Mesendoderm (in vitro differentiated cells): ENCODE measurements at regions not wholly inside any gene's neighbourhood (a gene's known extent, or its start where the extent isn't known, plus 50 kb on each side); places are given as distances from the start of the nearest gene placed in this dataset.

Source experiments
- DNase-seq: peaks from one replicate; pipeline ENCODE4 v3.0.0; 2013
- H2AK5ac ChIP-seq: 2 replicates; pipeline ENCODE4 v1.6.1; 2013; ENCODE audit warnings: low read length, inconsistent platforms
- H2BK120ac ChIP-seq: 2 replicates; pipeline ENCODE4 v1.6.1; 2013; ENCODE audit warnings: low read depth, mild to moderate bottlenecking, low read length, moderate library complexity, mixed read lengths
- H2BK15ac ChIP-seq: replicated peaks from 2 replicates; pipeline ENCODE4 v1.6.1; 2013; ENCODE audit warnings: low read depth, mild to moderate bottlenecking, moderate library complexity
- H2BK5ac ChIP-seq: 2 replicates; pipeline ENCODE4 v1.6.1; 2013; ENCODE audit warnings: low read length, inconsistent platforms
- H3K18ac ChIP-seq: 2 replicates; pipeline ENCODE4 v1.6.1; 2013; ENCODE audit warnings: mild to moderate bottlenecking, low read length, mixed read lengths
- H3K23ac ChIP-seq: one replicate; pipeline ENCODE4 v1.6.1; 2013; ENCODE audit warnings: low read length
- H3K27ac ChIP-seq: 2 replicates; pipeline ENCODE4 v1.5.1; 2013; ENCODE audit warnings: low read depth, mild to moderate bottlenecking, inconsistent platforms, low read length, moderate library complexity
- H3K27me3 ChIP-seq: 2 replicates; pipeline ENCODE4 v1.6.1; 2013; ENCODE audit warnings: low read length, control low read depth, mild to moderate bottlenecking, inconsistent platforms; ENCODE audit not compliant: insufficient read depth, poor library complexity
- H3K36me3 ChIP-seq: 2 replicates; pipeline ENCODE4 v1.6.1; 2013; ENCODE audit warnings: low read length, inconsistent platforms; ENCODE audit not compliant: control insufficient read depth, insufficient read depth
- H3K4ac ChIP-seq: one replicate; pipeline ENCODE4 v1.6.1; 2013; ENCODE audit warnings: low read depth, mild to moderate bottlenecking, low read length, moderate library complexity
- H3K4me1 ChIP-seq: 2 replicates; pipeline ENCODE4 v1.6.1; 2013; ENCODE audit warnings: low read depth, low read length, inconsistent platforms; ENCODE audit not compliant: control insufficient read depth
- H3K4me2 ChIP-seq: 2 replicates; pipeline ENCODE4 v1.6.1; 2013; ENCODE audit warnings: low read length
- H3K4me3 ChIP-seq: 2 replicates; pipeline ENCODE4 v1.5.1; 2013; ENCODE audit warnings: mild to moderate bottlenecking, low read length
- H3K56ac ChIP-seq: one replicate; pipeline ENCODE4 v1.6.1; 2013; ENCODE audit warnings: low read length
- H3K79me1 ChIP-seq: 2 replicates; pipeline ENCODE4 v1.6.1; 2013; ENCODE audit warnings: low read length, inconsistent platforms
- H3K79me2 ChIP-seq: 2 replicates; pipeline ENCODE4 v1.6.1; 2013; ENCODE audit warnings: mild to moderate bottlenecking, low read length; ENCODE audit not compliant: control insufficient read depth, insufficient read depth
- H3K9ac ChIP-seq: 2 replicates; pipeline ENCODE4 v1.6.1; 2013; ENCODE audit warnings: low read length, inconsistent platforms
- H4K5ac ChIP-seq: one replicate; pipeline ENCODE4 v1.6.1; 2013; ENCODE audit warnings: low read length
- H4K8ac ChIP-seq: one replicate; pipeline ENCODE4 v1.6.1; 2013; ENCODE audit warnings: low read depth, mild to moderate bottlenecking, control low read depth, low read length, moderate library complexity
- WGBS: extraction: QIAGEN DNeasy Blood & Tissue Kit; methylation state at CpG from one replicate; pipeline ENCODE4 v1.1.7; 2013; ENCODE audit warnings: low lambda C conversion rate, missing lambda C conversion rate; ENCODE audit not compliant: insufficient coverage; ENCODE audit errors: extremely low coverage; 5-methylcytosine and 5-hydroxymethylcytosine counted together

DNA sequence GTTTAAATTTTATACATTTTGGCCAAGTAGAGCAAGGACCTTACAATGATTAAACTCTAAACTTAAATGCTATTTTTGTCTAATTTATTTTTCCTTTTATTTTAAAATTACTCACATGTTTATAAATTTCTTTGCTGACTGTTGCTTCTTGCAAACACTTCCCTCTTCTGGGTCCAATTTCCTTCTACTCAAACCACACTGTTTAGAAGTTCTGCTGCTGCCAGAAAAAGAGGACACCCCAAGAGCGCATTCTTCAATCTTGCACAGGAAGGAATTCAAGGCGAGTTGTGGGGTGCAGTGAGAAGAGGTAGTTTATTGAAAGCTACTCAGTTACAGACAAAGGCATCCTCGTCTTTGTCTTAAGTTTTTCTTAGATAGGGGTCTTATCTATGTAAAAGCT, 88.5 kb upstream of the NEK7 start:
- H3K18ac ChIP-seq = no peak overlapping the region
- H3K4me2 ChIP-seq = no peak overlapping the region
- H4K5ac ChIP-seq = no peak overlapping the region
- no peaks in the 10 kb centered on the region for H3K27me3 ChIP-seq
- DNase-seq = no peak
- H3K79me1 ChIP-seq = no peaks in the 10 kb centered on the region
- no peak overlapping the region for H2BK5ac ChIP-seq
- no peak overlapping the region for H3K9ac ChIP-seq
- H2BK120ac ChIP-seq = no peak overlapping the region
- H3K27ac ChIP-seq = no peak overlapping the region
- H3K79me2 ChIP-seq = no peaks in the 10 kb centered on the region
- H2BK15ac ChIP-seq = no peak overlapping the region
- no peak overlapping the region for H3K4me3 ChIP-seq
- no peak overlapping the region for H3K4ac ChIP-seq
- H4K8ac ChIP-seq = no peak overlapping the region
- H3K36me3 ChIP-seq = no peaks in the 10 kb centered on the region
- H3K4me1 ChIP-seq = no peaks in the 10 kb centered on the region
- no peak overlapping the region for H2AK5ac ChIP-seq
- H3K56ac ChIP-seq = no peak overlapping the region
- no CpG with 5 or more reads among the region's 3 CpGs for WGBS
- H3K23ac ChIP-seq = no peak overlapping the region

- no peak overlapping the region for H3K27ac ChIP-seq
- no peak overlapping the region for H2BK15ac ChIP-seq
- no peak overlapping the region for H4K8ac ChIP-seq
- DNase-seq = peak; percentile 16
- H2BK120ac ChIP-seq = no peak overlapping the region
- H3K79me2 ChIP-seq = no peaks in the 10 kb centered on the region
- no peak overlapping the region for H3K18ac ChIP-seq
- no peaks in the 10 kb centered on the region for H3K79me1 ChIP-seq
- no peak overlapping the region for H3K56ac ChIP-seq
- no peaks in the 10 kb centered on the region for H3K4me1 ChIP-seq
- H3K4me3 ChIP-seq = no peak overlapping the region
- H2BK5ac ChIP-seq = no peak overlapping the region
- H2AK5ac ChIP-seq = no peak overlapping the region
- H3K23ac ChIP-seq = no peak overlapping the region
- no peaks in the 10 kb centered on the region for H3K36me3 ChIP-seq
- H4K5ac ChIP-seq = no peak overlapping the region
- no peak overlapping the region for H3K4ac ChIP-seq
- no CpG with 5 or more reads among the region's 1 CpG for WGBS
- H3K9ac ChIP-seq = no peak overlapping the region
- H3K4me2 ChIP-seq = no peak overlapping the region
- no peaks in the 10 kb centered on the region for H3K27me3 ChIP-seq
Observed at GRCh38 chr1:198072177-198072576, 84.6 kb upstream of the NEK7 start.

GRCh38 chr1:198075296-198075695, 81.5 kb upstream of the NEK7 start:
- no peaks in the 10 kb centered on the region for H3K79me2 ChIP-seq
- no peak overlapping the region for H3K4me3 ChIP-seq
- no peak overlapping the region for H2BK120ac ChIP-seq

GRCh38 chr1:198079432-198079951, 77.3 kb upstream of the NEK7 start:
- H3K36me3 ChIP-seq = no peaks in the 10 kb centered on the region
- H3K27me3 ChIP-seq = no peaks in the 10 kb centered on the region
- no peak overlapping the region for H3K4me3 ChIP-seq
- no peak overlapping the region for H3K56ac ChIP-seq
- H4K5ac ChIP-seq = no peak overlapping the region
- H3K79me2 ChIP-seq = no peaks in the 10 kb centered on the region
- H3K18ac ChIP-seq = no peak overlapping the region
- no peak overlapping the region for H3K4ac ChIP-seq
- no peak overlapping the region for H3K4me2 ChIP-seq
- H3K4me1 ChIP-seq = no peaks in the 10 kb centered on the region
- H4K8ac ChIP-seq = no peak overlapping the region
- no peak overlapping the region for H3K23ac ChIP-seq
- DNase-seq = no peak
- no peaks in the 10 kb centered on the region for H3K79me1 ChIP-seq
- H2AK5ac ChIP-seq = no peak overlapping the region
- no peak overlapping the region for H3K9ac ChIP-seq
- no peak overlapping the region for H2BK15ac ChIP-seq
- H3K27ac ChIP-seq = no peak overlapping the region
- H2BK5ac ChIP-seq = no peak overlapping the region
- no CpG with 5 or more reads among the region's 1 CpG for WGBS
- no peak overlapping the region for H2BK120ac ChIP-seq

More at GRCh38 chr1:198075296-198075695, 81.5 kb upstream of the NEK7 start:
- Histone ChIP-seq H2BK5ac (no peak overlapping the region), H3K27me3 (no peaks in the 10 kb centered on the region), H3K36me3 (no peaks in the 10 kb centered on the region), H3K4ac (no peak overlapping the region), H3K4me2 (no peak overlapping the region), H3K9ac (no peak overlapping the region), H3K4me1 (no peaks in the 10 kb centered on the region), H4K5ac (no peak overlapping the region), H2AK5ac (no peak overlapping the region), H4K8ac (no peak overlapping the region), H3K18ac (no peak overlapping the region), H3K23ac (no peak overlapping the region), H3K79me1 (no peaks in the 10 kb centered on the region), H3K56ac (no peak overlapping the region), H2BK15ac (no peak overlapping the region), H3K27ac (no peak overlapping the region)
- no CpG with 5 or more reads among the region's 4 CpGs for WGBS
- no peak for DNase-seq

- no peaks in the 10 kb centered on the region for H3K79me1 ChIP-seq
- H3K4me3 ChIP-seq = no peak overlapping the region
- DNase-seq = no peak
- no peaks in the 10 kb centered on the region for H3K4me1 ChIP-seq
- H2AK5ac ChIP-seq = no peak overlapping the region
- H2BK5ac ChIP-seq = no peak overlapping the region
- H4K5ac ChIP-seq = no peak overlapping the region
- H3K79me2 ChIP-seq = no peaks in the 10 kb centered on the region
- no peak overlapping the region for H3K4me2 ChIP-seq
- no peak overlapping the region for H3K9ac ChIP-seq
- H3K4ac ChIP-seq = no peak overlapping the region
- H3K18ac ChIP-seq = no peak overlapping the region
- no peak overlapping the region for H3K27ac ChIP-seq
- no peak overlapping the region for H4K8ac ChIP-seq
- H3K27me3 ChIP-seq = no peaks in the 10 kb centered on the region
- no peak overlapping the region for H3K56ac ChIP-seq
- no peaks in the 10 kb centered on the region for H3K36me3 ChIP-seq
- H3K23ac ChIP-seq = no peak overlapping the region
- 100% methylated on average over 1 of the region's 3 CpGs for WGBS
- no peak overlapping the region for H2BK120ac ChIP-seq
- no peak overlapping the region for H2BK15ac ChIP-seq
Observed at GRCh38 chr1:198082576-198082975, 74.2 kb upstream of the NEK7 start.

GRCh38 chr1:198083549-198083948, 73.2 kb upstream of the NEK7 start:
- DNase-seq = no peak
- Histone ChIP-seq H2BK5ac (no peak overlapping the region), H4K8ac (no peak overlapping the region), H3K4me3 (no peak overlapping the region), H2BK15ac (no peak overlapping the region), H3K56ac (no peak overlapping the region), H3K79me1 (no peaks in the 10 kb centered on the region), H3K27ac (no peak overlapping the region), H3K36me3 (no peaks in the 10 kb centered on the region), H3K23ac (no peak overlapping the region), H3K79me2 (no peaks in the 10 kb centered on the region), H4K5ac (no peak overlapping the region), H3K18ac (no peak overlapping the region), H3K27me3 (no peaks in the 10 kb centered on the region), H2BK120ac (no peak overlapping the region), H3K9ac (no peak overlapping the region), H3K4me1 (no peaks in the 10 kb centered on the region), H2AK5ac (no peak overlapping the region), H3K4me2 (no peak overlapping the region), H3K4ac (no peak overlapping the region)
- WGBS = 100% methylated on average over 1 of the region's 2 CpGs
